ENCODE measurements at regions not wholly inside any gene's neighbourhood (a gene's known extent, or its start where the extent isn't known, plus 50 kb on each side); places are given as distances from the start of the nearest gene placed in this dataset.

- TF ChIP-seq, protein P1, sequence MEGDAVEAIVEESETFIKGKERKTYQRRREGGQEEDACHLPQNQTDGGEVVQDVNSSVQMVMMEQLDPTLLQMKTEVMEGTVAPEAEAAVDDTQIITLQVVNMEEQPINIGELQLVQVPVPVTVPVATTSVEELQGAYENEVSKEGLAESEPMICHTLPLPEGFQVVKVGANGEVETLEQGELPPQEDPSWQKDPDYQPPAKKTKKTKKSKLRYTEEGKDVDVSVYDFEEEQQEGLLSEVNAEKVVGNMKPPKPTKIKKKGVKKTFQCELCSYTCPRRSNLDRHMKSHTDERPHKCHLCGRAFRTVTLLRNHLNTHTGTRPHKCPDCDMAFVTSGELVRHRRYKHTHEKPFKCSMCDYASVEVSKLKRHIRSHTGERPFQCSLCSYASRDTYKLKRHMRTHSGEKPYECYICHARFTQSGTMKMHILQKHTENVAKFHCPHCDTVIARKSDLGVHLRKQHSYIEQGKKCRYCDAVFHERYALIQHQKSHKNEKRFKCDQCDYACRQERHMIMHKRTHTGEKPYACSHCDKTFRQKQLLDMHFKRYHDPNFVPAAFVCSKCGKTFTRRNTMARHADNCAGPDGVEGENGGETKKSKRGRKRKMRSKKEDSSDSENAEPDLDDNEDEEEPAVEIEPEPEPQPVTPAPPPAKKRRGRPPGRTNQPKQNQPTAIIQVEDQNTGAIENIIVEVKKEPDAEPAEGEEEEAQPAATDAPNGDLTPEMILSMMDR (IDR thresholded peaks at IDR 0.05; ENCODE audit: extremely low read depth, missing control alignments), result no peak
- DNase-seq (ENCODE audit: low spot score), result no peak
Measured at GRCh38 chr9:108389056-108389455, 466.7 kb downstream of the ACTL7B start.

DNA sequence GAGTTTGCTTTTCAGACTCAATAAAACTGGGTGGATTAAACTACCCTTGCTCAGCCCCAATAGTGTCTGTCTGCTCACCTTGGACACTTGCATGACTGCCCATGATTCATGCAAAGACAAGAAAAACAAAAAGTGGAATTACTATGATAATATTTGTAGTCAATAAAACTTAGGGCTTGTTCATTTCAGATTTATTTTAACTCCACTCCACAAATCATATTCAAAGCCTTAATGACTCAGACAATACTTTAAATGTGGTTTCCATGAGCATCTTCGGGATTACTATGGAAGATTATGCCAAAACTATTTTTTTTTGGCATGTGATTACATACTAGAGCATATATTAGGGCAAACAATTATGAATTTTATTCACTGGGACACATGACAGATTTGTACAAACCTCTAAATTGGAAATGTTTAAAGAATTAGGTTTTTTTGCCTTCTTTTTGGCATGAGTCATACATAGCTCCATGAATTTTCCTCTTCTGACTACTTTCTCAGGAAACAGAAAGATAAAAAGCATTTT is 468.9 kb downstream of the ACTL7B start:
- DNase-seq (ENCODE audit: low spot score), result no peak
- TF ChIP-seq, protein P1 (IDR thresholded peaks at IDR 0.05; ENCODE audit: extremely low read depth, missing control alignments), result no peak

- DNase-seq (ENCODE audit: low spot score), result no peak
- TF ChIP-seq, protein P1 (IDR thresholded peaks at IDR 0.05; ENCODE audit: extremely low read depth, missing control alignments), result no peak
Measured at GRCh38 chr9:108386032-108386431, 469.8 kb downstream of the ACTL7B start.

DNA sequence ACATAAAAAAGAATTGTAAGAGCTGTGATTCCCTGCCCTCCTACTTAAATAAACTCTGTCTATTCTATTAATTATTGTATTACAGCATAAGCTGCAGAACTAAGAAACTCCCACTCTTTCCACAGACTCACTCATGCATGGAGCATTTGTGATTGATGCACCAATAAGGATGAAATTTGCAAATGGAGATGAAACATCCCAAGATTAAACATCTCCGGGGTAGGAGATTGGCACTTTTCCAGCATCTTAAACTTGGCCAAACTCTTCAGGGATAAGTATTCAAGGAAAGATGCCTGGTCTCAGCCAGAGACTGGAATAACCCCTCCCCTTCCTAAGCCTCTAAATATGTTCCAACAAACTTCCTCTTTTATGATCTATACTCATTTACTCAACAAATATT is 472.0 kb downstream of the ACTL7B start:
- TF ChIP-seq, protein P1 (IDR thresholded peaks at IDR 0.05; ENCODE audit: extremely low read depth, missing control alignments), result no peak
- DNase-seq (ENCODE audit: low spot score), result no peak

GRCh38 chr9:108382310-108382709 is 473.5 kb downstream of the ACTL7B start:
- TF ChIP-seq, protein P1 (IDR thresholded peaks at IDR 0.05; ENCODE audit: extremely low read depth, missing control alignments), result no peak
- DNase-seq (ENCODE audit: low spot score), result no peak

DNA sequence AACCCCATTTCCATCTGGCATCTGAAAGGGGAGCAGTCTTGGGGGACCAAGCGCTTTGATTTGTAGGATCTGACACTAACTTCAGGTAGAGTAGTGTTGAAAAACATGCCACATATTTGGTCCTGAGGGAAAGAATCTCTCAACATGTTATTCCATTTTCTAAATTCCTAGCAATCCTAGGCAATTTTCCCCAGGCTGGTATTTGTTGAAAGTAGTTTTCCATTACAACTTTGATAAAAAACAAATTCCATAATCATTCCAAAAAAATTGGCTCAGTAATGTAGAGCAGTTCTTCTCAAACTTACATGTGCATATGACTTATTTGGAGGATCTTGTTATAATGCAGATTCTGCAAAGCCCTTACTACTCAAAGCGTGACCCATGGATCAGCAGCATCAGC is 477.9 kb downstream of the ACTL7B start:
- no peak for DNase-seq (ENCODE audit: low spot score)

GRCh38 chr9:108377382-108377781 is 478.4 kb downstream of the ACTL7B start:
- no peak for DNase-seq (ENCODE audit: low spot score)
- TF ChIP-seq, protein P1 (IDR thresholded peaks at IDR 0.05; ENCODE audit: extremely low read depth, missing control alignments), result no peak

More for the DNA sequence above, 477.9 kb downstream of the ACTL7B start:
- TF ChIP-seq, protein P1 (IDR thresholded peaks at IDR 0.05; ENCODE audit: extremely low read depth, missing control alignments), result no peak
